ENCODE measurements at regions not wholly inside any gene's neighbourhood (a gene's known extent, or its start where the extent isn't known, plus 50 kb on each side); places are given as distances from the start of the nearest gene placed in this dataset.

DNA sequence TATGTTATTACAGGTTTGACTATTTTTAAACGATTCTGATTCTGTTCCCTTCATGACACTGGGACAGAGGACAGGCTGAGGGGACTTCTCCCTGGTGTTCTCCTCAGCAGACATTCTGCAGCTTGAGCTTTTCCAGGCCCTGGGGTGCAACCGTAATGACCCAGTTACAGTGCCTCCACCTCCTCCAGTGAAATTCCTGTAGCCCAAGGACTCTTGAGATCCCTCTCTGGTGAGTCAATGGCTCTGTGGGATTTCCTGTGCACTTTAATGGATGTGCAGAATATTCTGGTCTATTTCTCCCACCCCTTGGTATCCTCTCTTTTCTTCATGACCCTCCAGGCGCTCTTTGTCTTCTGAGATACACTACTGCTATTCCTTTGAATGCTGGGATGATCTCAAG is 319.3 kb downstream of the INHBA start:
- TF ChIP-seq, protein P1, sequence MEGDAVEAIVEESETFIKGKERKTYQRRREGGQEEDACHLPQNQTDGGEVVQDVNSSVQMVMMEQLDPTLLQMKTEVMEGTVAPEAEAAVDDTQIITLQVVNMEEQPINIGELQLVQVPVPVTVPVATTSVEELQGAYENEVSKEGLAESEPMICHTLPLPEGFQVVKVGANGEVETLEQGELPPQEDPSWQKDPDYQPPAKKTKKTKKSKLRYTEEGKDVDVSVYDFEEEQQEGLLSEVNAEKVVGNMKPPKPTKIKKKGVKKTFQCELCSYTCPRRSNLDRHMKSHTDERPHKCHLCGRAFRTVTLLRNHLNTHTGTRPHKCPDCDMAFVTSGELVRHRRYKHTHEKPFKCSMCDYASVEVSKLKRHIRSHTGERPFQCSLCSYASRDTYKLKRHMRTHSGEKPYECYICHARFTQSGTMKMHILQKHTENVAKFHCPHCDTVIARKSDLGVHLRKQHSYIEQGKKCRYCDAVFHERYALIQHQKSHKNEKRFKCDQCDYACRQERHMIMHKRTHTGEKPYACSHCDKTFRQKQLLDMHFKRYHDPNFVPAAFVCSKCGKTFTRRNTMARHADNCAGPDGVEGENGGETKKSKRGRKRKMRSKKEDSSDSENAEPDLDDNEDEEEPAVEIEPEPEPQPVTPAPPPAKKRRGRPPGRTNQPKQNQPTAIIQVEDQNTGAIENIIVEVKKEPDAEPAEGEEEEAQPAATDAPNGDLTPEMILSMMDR (IDR thresholded peaks at IDR 0.05): no peak
- Histone ChIP-seq H3K9me3 (no peaks in the 10 kb centered on the region), H3K36me3 (no peaks in the 10 kb centered on the region), H3K27me3 (replicated peaks; ENCODE audit: insufficient read depth) (no peaks in the 10 kb centered on the region), H3K4me1 (ENCODE audit: control insufficient read depth in 1 of 2, low read depth in 2 of 2) (no peaks in the 10 kb centered on the region), H3K4me3 (no peak overlapping the region), H3K27ac (no peak overlapping the region)
- DNase-seq (ENCODE audit: low spot score) (no peak), ATAC-seq (ENCODE audit: insufficient number of reproducible peaks, low FRiP score, low read depth) (no peak)

DNA sequence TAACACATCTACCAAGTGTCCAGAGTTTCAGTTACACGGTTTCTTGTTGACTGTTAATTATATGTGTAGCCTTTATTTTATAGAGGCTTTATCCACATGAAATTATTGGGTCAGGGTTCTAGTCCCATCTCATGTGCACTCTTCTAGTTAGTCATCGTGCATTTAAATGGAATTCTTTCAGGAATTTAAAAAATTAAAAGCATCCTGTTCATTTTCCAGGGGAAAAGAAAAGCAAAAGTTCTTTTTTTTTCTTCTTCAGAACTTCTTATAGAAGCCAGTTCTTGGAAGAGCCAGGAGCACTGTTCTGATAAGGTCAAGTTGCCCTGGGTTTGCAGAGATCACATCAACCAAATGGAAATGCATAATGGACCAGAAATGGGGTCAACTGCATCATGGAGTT is 324.7 kb downstream of the INHBA start:
- Histone ChIP-seq H3K27me3 (replicated peaks; ENCODE audit: insufficient read depth) (no peaks in the 10 kb centered on the region), H3K4me1 (ENCODE audit: control insufficient read depth in 1 of 2, low read depth in 2 of 2) (no peaks in the 10 kb centered on the region), H3K27ac (no peak overlapping the region), H3K36me3 (no peaks in the 10 kb centered on the region), H3K9me3 (no peaks in the 10 kb centered on the region), H3K4me3 (no peak overlapping the region)
- DNase-seq (ENCODE audit: low spot score): no peak
- TF ChIP-seq, protein P1 (IDR thresholded peaks at IDR 0.05): no peak
- ATAC-seq (ENCODE audit: insufficient number of reproducible peaks, low FRiP score, low read depth): no peak

DNA sequence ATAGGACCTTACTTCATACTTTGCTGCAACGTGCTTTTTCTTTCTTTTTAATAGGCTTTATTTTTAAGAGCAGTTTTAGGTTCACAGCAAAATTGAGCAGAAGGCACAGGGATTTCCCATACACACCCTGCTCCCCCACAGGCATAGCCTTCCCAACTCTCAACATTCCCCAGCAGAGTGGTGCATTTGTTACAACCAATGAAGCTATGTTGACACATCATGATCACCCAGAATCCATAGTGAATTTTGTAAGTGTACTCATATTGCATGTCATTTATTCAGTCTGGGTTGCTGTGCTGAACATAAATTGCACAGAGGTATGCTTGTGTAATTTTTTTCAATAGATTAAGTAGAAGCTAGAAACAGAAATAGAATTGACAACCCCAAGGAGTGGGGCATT is 327.3 kb downstream of the INHBA start:
- TF ChIP-seq, protein P1 (IDR thresholded peaks at IDR 0.05): no peak
- Histone ChIP-seq H3K27me3 (replicated peaks; ENCODE audit: insufficient read depth) (no peaks in the 10 kb centered on the region), H3K4me1 (ENCODE audit: control insufficient read depth in 1 of 2, low read depth in 2 of 2) (no peaks in the 10 kb centered on the region), H3K27ac (no peak overlapping the region), H3K9me3 (no peaks in the 10 kb centered on the region), H3K4me3 (no peak overlapping the region), H3K36me3 (no peaks in the 10 kb centered on the region)
- no peak for DNase-seq (ENCODE audit: low spot score)
- ATAC-seq (ENCODE audit: insufficient number of reproducible peaks, low FRiP score, low read depth): no peak

DNA sequence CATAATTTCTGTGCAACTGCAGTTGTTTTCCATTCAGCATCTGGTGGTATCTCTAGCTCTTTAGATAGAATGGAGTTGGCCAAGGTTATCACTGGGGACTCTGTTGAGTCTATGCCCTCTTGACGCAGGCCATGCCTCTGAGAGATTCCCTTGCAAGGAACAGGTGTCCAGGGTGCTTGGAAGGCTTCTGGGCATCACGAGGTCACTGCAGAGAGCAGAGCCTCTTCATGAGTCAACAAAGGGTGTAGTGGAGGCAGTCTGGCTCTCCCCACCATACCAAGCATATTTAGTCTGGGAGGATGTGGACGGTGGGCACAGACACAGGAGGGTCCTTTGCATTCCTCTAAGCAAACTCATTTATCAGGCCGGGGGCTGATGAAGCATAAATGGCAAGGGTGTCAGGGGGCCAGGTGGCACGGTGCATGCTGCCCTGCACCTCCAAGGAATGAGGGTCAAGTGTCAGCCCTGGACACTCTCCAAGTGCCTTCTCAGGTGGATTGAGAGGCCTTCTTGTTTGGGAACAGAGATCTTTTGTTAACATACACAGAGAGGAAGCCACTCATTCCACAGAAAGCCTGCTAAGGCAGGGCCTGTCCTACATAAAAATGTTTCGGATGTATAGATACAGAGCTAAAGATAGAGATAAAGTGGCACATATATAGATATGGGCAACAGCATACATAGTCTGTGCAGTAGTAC is 328.6 kb downstream of the INHBA start:
- DNase-seq (ENCODE audit: low spot score) (no peak), ATAC-seq (ENCODE audit: insufficient number of reproducible peaks, low FRiP score, low read depth) (no peak)
- Histone ChIP-seq H3K27ac (no peak overlapping the region), H3K4me3 (no peak overlapping the region), H3K9me3 (no peaks in the 10 kb centered on the region), H3K4me1 (ENCODE audit: control insufficient read depth in 1 of 2, low read depth in 2 of 2) (no peaks in the 10 kb centered on the region), H3K36me3 (no peaks in the 10 kb centered on the region), H3K27me3 (replicated peaks; ENCODE audit: insufficient read depth) (no peaks in the 10 kb centered on the region)
- TF ChIP-seq, protein P1 (IDR thresholded peaks at IDR 0.05): no peak

DNA sequence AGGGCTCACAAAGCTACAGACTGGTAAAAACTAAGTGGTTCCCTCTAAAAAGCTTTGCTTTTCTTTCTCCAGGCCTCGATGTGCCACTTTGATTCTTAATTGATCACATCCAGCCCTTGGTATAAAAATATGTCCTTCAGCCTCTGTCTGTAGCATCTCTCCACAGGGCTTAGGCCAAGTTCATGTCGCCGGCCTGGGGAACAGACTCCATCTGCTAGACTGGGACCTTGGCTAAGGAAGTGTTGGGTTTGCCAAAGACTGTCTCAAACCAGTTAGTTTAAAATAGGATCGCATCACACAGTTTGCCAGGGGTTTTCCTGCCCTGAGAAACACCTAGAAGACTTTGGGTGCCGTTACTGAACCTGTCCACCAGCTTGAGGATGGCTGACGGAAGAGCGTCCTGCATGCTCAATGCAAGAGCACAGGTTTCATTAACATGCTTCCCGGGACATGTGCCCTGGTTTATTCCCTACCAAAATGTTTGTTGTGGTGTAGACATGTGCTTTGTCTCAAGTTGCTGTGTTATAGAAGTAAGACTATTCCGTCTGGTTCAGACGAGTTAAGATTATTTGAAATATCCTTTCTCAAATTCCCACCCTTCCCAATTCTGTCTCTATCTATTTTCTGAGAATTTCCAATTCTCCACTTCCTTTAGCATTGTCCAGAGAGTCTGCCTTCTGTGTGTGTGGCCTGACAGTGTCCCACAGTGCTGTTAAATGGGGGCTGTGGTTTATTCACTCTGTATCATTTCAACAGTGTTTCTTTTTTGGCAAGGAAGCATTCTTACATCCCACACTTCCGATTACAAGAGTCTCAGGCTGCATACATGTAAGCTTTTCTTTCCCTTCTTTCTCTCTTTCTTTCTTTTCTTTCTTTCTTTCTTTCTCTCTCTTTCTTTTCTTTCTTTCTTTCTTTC is 334.7 kb downstream of the INHBA start:
- Histone ChIP-seq H3K36me3 (no peaks in the 10 kb centered on the region), H3K9me3 (no peaks in the 10 kb centered on the region), H3K27me3 (replicated peaks; ENCODE audit: insufficient read depth) (no peaks in the 10 kb centered on the region), H3K27ac (no peak overlapping the region), H3K4me3 (no peak overlapping the region), H3K4me1 (ENCODE audit: control insufficient read depth in 1 of 2, low read depth in 2 of 2) (no peaks in the 10 kb centered on the region)
- ATAC-seq (ENCODE audit: insufficient number of reproducible peaks, low FRiP score, low read depth) (no peak), DNase-seq (ENCODE audit: low spot score) (no peak)
- TF ChIP-seq, protein P1 (IDR thresholded peaks at IDR 0.05): no peak
